Smooth muscle cell (in vitro differentiated cells): ENCODE measurements at regions not wholly inside any gene's neighbourhood (a gene's known extent, or its start where the extent isn't known, plus 50 kb on each side); places are given as distances from the start of the nearest gene placed in this dataset.

Source experiments
- DNase-seq: peaks from one replicate; lab custom pipeline; 2025; ENCODE audit not compliant: unreplicated experiment; lab: John Stamatoyannopoulos, UW
- H2AFZ ChIP-seq: fragments of 200-600 bp; sonication (generic); 2 replicates; pipeline ENCODE4 v1.6.0; 2016; ENCODE audit warnings: antibody characterized with exemption, low read depth, mild to moderate bottlenecking
- H3F3A ChIP-seq: fragments of 200-600 bp; sonication (generic); 2 replicates; pipeline ENCODE4 v1.6.0; 2017; ENCODE audit warnings: antibody characterized with exemption, low read depth
- H3K27ac ChIP-seq: fragments of 200-600 bp; sonication (generic); 2 replicates; pipeline ENCODE4 v1.5.1; 2016; ENCODE audit warnings: low read depth, mild to moderate bottlenecking
- H3K27me3 ChIP-seq: fragments of 200-600 bp; sonication (generic); 2 replicates; pipeline ENCODE4 v1.6.1; 2016; ENCODE audit warnings: low read depth, mild to moderate bottlenecking
- H3K36me3 ChIP-seq: fragments of 200-600 bp; sonication (generic); 2 replicates; pipeline ENCODE4 v1.5.1; 2016; ENCODE audit warnings: low read depth
- H3K4me1 ChIP-seq: fragments of 200-600 bp; sonication (generic); 2 replicates; pipeline ENCODE4 v1.5.1; 2016; ENCODE audit warnings: low read depth
- H3K4me2 ChIP-seq: fragments of 200-600 bp; sonication (generic); 2 replicates; pipeline ENCODE4 v1.6.0; 2016; ENCODE audit warnings: mild to moderate bottlenecking
- H3K4me3 ChIP-seq: fragments of 200-600 bp; sonication (generic); 2 replicates; pipeline ENCODE4 v1.5.1; 2016; ENCODE audit warnings: mild to moderate bottlenecking
- H3K79me2 ChIP-seq: fragments of 200-600 bp; sonication (generic); 2 replicates; pipeline ENCODE4 v1.6.0; 2016; ENCODE audit warnings: low read depth, mild to moderate bottlenecking
- H3K9ac ChIP-seq: fragments of 200-600 bp; sonication (generic); 2 replicates; pipeline ENCODE4 v1.6.0; 2016; ENCODE audit warnings: low read depth
- H3K9me3 ChIP-seq: fragments of 200-600 bp; sonication (generic); replicated peaks from 2 replicates; pipeline ENCODE4 v1.5.1; 2016; ENCODE audit warnings: low read depth
- H4K20me1 ChIP-seq: fragments of 200-600 bp; sonication (generic); 2 replicates; pipeline ENCODE4 v1.6.0; 2016; ENCODE audit warnings: low read depth
- WGBS: methylation state at CpG from one replicate; pipeline ENCODE4 v1.1.7; 2016; ENCODE audit warnings: low lambda C conversion rate; 5-methylcytosine and 5-hydroxymethylcytosine counted together
- TF ChIP-seq, protein P1 (sequence below): fragments of 200-600 bp; sonication (generic); IDR thresholded peaks from 2 replicates; pipeline ENCODE4 v1.5.1; 2017; ENCODE audit warnings: borderline replicate concordance, mild to moderate bottlenecking, antibody characterized with exemption; ENCODE audit not compliant: insufficient read depth, poor library complexity, severe bottlenecking

GRCh38 chr9:79428422-79428821, 143.3 kb upstream of the TLE4 start:
- no peaks in the 10 kb centered on the region for H3K4me1 ChIP-seq

DNA sequence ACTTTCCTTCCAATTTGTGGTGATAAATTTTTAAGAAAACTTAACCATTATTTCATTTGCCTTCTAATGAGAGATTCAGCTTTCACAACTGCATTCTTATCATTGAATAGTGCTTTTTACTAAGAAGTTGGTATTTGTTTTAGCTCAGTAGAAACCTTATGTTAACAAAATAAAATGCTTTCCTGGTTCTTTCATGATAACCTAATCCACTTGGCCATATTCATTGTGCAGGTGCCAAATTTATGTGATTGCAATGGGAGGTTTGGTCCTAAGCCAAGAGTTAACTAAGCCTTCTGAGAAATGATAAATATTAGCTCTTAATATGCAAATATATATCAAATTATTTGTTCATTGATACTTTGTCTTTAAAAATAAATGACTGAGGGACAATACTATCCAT, 141.1 kb upstream of the TLE4 start:
- Histone ChIP-seq H3K9ac (no peak overlapping the region), H2AFZ (no peak overlapping the region), H3K9me3 (no peaks in the 10 kb centered on the region), H3K4me3 (no peak overlapping the region), H3F3A (no peaks in the 10 kb centered on the region), H3K27ac (no peak overlapping the region), H3K27me3 (no peaks in the 10 kb centered on the region), H3K4me2 (no peak overlapping the region), H3K36me3 (no peaks in the 10 kb centered on the region), H4K20me1 (no peaks in the 10 kb centered on the region), H3K79me2 (no peaks in the 10 kb centered on the region), H3K4me1 (no peaks in the 10 kb centered on the region)
- DNase-seq = no peak
- TF ChIP-seq, protein P1, sequence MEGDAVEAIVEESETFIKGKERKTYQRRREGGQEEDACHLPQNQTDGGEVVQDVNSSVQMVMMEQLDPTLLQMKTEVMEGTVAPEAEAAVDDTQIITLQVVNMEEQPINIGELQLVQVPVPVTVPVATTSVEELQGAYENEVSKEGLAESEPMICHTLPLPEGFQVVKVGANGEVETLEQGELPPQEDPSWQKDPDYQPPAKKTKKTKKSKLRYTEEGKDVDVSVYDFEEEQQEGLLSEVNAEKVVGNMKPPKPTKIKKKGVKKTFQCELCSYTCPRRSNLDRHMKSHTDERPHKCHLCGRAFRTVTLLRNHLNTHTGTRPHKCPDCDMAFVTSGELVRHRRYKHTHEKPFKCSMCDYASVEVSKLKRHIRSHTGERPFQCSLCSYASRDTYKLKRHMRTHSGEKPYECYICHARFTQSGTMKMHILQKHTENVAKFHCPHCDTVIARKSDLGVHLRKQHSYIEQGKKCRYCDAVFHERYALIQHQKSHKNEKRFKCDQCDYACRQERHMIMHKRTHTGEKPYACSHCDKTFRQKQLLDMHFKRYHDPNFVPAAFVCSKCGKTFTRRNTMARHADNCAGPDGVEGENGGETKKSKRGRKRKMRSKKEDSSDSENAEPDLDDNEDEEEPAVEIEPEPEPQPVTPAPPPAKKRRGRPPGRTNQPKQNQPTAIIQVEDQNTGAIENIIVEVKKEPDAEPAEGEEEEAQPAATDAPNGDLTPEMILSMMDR = no peak

More at GRCh38 chr9:79428422-79428821, 143.3 kb upstream of the TLE4 start:
- Histone ChIP-seq H3K79me2 (no peaks in the 10 kb centered on the region), H3K36me3 (no peaks in the 10 kb centered on the region), H3K27me3 (no peaks in the 10 kb centered on the region), H3K4me3 (no peak overlapping the region), H3K9me3 (no peaks in the 10 kb centered on the region), H2AFZ (no peak overlapping the region), H3K27ac (no peak overlapping the region), H3F3A (no peaks in the 10 kb centered on the region), H4K20me1 (no peaks in the 10 kb centered on the region), H3K9ac (no peak overlapping the region), H3K4me2 (no peak overlapping the region)
- TF ChIP-seq, protein P1 = no peak
- DNase-seq = no peak
- 89% methylated on average over 2 of the region's 2 CpGs for WGBS

- no peaks in the 10 kb centered on the region for H3K4me1 ChIP-seq
- H3K27ac ChIP-seq = no peak overlapping the region
- DNase-seq = no peak
- H3K4me3 ChIP-seq = no peak overlapping the region
- H3K36me3 ChIP-seq = no peaks in the 10 kb centered on the region
- 88% methylated on average over 4 of the region's 4 CpGs for WGBS
- no peaks in the 10 kb centered on the region for H3K27me3 ChIP-seq
- no peak overlapping the region for H3K9ac ChIP-seq
- H2AFZ ChIP-seq = no peak overlapping the region
- no peaks in the 10 kb centered on the region for H3K9me3 ChIP-seq
- no peaks in the 10 kb centered on the region for H3K79me2 ChIP-seq
- no peaks in the 10 kb centered on the region for H3F3A ChIP-seq
- no peaks in the 10 kb centered on the region for H4K20me1 ChIP-seq
- TF ChIP-seq, protein P1 = no peak
- no peak overlapping the region for H3K4me2 ChIP-seq
Measured at GRCh38 chr9:79431019-79431679, 140.6 kb upstream of the TLE4 start.

GRCh38 chr9:79432485-79432884, 139.3 kb upstream of the TLE4 start:
- WGBS = 85% methylated on average over 1 of the region's 1 CpG
- no peak overlapping the region for H3K27ac ChIP-seq
- TF ChIP-seq, protein P1 = no peak

More at GRCh38 chr9:79432485-79432884, 139.3 kb upstream of the TLE4 start:
- no peak overlapping the region for H3K9ac ChIP-seq
- H3K4me1 ChIP-seq = no peaks in the 10 kb centered on the region
- H3K79me2 ChIP-seq = no peaks in the 10 kb centered on the region
- no peaks in the 10 kb centered on the region for H4K20me1 ChIP-seq
- no peaks in the 10 kb centered on the region for H3K27me3 ChIP-seq
- H3K4me3 ChIP-seq = no peak overlapping the region
- H3F3A ChIP-seq = no peaks in the 10 kb centered on the region
- no peak for DNase-seq
- no peaks in the 10 kb centered on the region for H3K9me3 ChIP-seq
- no peak overlapping the region for H3K4me2 ChIP-seq
- H3K36me3 ChIP-seq = no peaks in the 10 kb centered on the region
- no peak overlapping the region for H2AFZ ChIP-seq
